ENCODE measurements at regions not wholly inside any gene's neighbourhood (a gene's known extent, or its start where the extent isn't known, plus 50 kb on each side); places are given as distances from the start of the nearest gene placed in this dataset.

DNA sequence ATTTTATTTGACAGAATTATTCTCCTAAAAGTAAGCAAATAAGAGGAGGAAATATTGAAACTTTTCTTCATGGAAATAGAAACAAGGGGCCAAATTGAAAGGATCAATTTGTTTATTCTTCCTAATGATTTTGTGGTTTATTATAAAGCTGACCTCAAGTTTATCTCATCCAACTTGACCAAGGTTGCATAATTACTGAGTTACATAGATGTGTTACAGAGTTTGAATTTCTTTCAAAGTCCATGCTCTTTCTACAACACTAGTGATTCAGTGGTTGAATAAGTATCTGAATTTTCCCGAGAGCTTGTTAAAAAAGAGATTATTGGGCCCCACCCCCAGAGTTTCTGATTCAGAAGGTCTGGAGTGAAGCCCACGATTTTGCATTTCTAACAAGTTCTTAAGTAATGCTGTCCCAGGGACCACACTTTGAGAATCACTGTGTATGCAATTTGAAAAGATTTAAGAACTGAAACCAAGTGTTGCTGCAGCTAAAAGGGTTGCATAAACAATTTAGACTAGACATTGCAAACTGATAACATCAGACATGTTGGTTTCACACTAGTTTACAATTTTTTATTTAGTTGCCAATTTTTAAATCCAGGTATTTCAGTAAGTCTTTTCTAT is 485.7 kb upstream of the ANO5 start:
- no TSS peak for BruUV-seq (replicated peaks)
- CTCF ChIA-PET (ENCODE audit: low intra/inter-chr PET ratio), result no interaction called here
- DNase-seq (ENCODE audit: extremely low read depth in 1 of 4, low spot score in 3 of 4) (no peak), ATAC-seq (no peak), FAIRE-seq (no peak)
- no peaks in the 10 kb centered on the region for H4K20me1 ChIP-seq (replicated peaks; ENCODE audit: control insufficient read depth, insufficient read depth, low read length)
- no peak overlapping the region for H3K4me3 ChIP-seq
- 3% methylated on average over 2 of the region's 2 CpGs for WGBS (ENCODE audit: insufficient coverage, low coverage, missing lambda C conversion rate)
- no peaks in the 10 kb centered on the region for H3K4me1 ChIP-seq (replicated peaks in 1 of 2; ENCODE audit: control insufficient read depth in 2 of 2, insufficient read depth in 2 of 2, low read length in 2 of 2)
- H3K79me2 ChIP-seq (ENCODE audit: control insufficient read depth, insufficient read depth, low read length), result no peaks in the 10 kb centered on the region
- H3K27me3 ChIP-seq (ENCODE audit: control insufficient read depth in 2 of 2, insufficient read depth in 2 of 2, low read length in 2 of 2), result no peaks in the 10 kb centered on the region
- H3K4me2 ChIP-seq (ENCODE audit: insufficient read depth, low read length), result no peak overlapping the region
- H3K36me3 ChIP-seq (ENCODE audit: control insufficient read depth, insufficient read depth, low read length), result no peaks in the 10 kb centered on the region
- POLR2A ChIA-PET, result no interaction called here
- H3K9ac ChIP-seq (ENCODE audit: insufficient read depth in 1 of 2, low read depth in 2 of 2, low read length in 2 of 2), result no peak overlapping the region
- intact Hi-C loops (cut with micrococcal nuclease), result no loop called here
- H3K9me1 ChIP-seq (ENCODE audit: control insufficient read depth, insufficient read depth, low read length), result no peaks in the 10 kb centered on the region
- in situ Hi-C loops (cut with MboI), result no loop called here
- TF ChIP-seq, protein P1, sequence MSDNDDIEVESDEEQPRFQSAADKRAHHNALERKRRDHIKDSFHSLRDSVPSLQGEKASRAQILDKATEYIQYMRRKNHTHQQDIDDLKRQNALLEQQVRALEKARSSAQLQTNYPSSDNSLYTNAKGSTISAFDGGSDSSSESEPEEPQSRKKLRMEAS (CRISPR knock-in tag; IDR thresholded peaks at IDR 0.05), result no peak
- TF ChIP-seq, protein P2, sequence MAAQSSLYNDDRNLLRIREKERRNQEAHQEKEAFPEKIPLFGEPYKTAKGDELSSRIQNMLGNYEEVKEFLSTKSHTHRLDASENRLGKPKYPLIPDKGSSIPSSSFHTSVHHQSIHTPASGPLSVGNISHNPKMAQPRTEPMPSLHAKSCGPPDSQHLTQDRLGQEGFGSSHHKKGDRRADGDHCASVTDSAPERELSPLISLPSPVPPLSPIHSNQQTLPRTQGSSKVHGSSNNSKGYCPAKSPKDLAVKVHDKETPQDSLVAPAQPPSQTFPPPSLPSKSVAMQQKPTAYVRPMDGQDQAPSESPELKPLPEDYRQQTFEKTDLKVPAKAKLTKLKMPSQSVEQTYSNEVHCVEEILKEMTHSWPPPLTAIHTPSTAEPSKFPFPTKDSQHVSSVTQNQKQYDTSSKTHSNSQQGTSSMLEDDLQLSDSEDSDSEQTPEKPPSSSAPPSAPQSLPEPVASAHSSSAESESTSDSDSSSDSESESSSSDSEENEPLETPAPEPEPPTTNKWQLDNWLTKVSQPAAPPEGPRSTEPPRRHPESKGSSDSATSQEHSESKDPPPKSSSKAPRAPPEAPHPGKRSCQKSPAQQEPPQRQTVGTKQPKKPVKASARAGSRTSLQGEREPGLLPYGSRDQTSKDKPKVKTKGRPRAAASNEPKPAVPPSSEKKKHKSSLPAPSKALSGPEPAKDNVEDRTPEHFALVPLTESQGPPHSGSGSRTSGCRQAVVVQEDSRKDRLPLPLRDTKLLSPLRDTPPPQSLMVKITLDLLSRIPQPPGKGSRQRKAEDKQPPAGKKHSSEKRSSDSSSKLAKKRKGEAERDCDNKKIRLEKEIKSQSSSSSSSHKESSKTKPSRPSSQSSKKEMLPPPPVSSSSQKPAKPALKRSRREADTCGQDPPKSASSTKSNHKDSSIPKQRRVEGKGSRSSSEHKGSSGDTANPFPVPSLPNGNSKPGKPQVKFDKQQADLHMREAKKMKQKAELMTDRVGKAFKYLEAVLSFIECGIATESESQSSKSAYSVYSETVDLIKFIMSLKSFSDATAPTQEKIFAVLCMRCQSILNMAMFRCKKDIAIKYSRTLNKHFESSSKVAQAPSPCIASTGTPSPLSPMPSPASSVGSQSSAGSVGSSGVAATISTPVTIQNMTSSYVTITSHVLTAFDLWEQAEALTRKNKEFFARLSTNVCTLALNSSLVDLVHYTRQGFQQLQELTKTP (IDR thresholded peaks at IDR 0.05; ENCODE audit: low read depth in 1 of 2, partially characterized antibody in 2 of 2), result no peak
- TF ChIP-seq NCOA2 (IDR thresholded peaks at IDR 0.05; ENCODE audit: partially characterized antibody in 2 of 2), result no peak
- H3K9me3 ChIP-seq (replicated peaks; ENCODE audit: control insufficient read depth, insufficient read depth, low read depth, low read length), result no peaks in the 10 kb centered on the region
- no peak overlapping the region for H2AFZ ChIP-seq (ENCODE audit: low read depth, low read length)
- H3K27ac ChIP-seq (ENCODE audit: extremely low read depth, low read depth, low read length), result no peak overlapping the region
